Heart left ventricle (tissue), 13 donors: ENCODE measurements at regions not wholly inside any gene's neighbourhood (a gene's known extent, or its start where the extent isn't known, plus 50 kb on each side); places are given as distances from the start of the nearest gene placed in this dataset.

ENCODE experiments used
- POLR2A ChIP-seq, 2 donors: fragments of 450-650 bp; IDR thresholded peaks; one replicate each; pipeline ENCODE4 v1.6.1; 2017; ENCODE audit warnings: antibody characterized with exemption in 2 of 2, mild to moderate bottlenecking in 2 of 2, moderate library complexity in 2 of 2
- TF ChIP-seq, protein P1 (sequence below), 12 donors: fragments of 200-600 bp; sonication (generic) in 4 of 12; IDR thresholded peaks; one replicate each; pipeline versions ENCODE4 v1.5.0 to v1.8.0; 2018 to 2022; ENCODE audit warnings: antibody characterized with exemption in 12 of 12, mild to moderate bottlenecking in 5 of 12
- donor health status: ischemic (EF 13 %, LVEDD 7.1; RV severe dilation, severe dysfunction).
- donor health status: DM: no; HTN: yes; CAD: no.
- donor health status: DM: no; HTN: no; CAD: no.
- donor health status: ischemic (EF 25% LVEDD 6.9; RV normal size, moderate dysfunction).
- donor health status: ischemic (EF 25% LVEDD 5.7; RV mildly dilated, moderate dysfunction).
- donor health status: ischemic (EF 35%, LVEDD 5.7; RV mildly dilated, moderate dysfunction).
- donor health status: nonischemic (EF 11% LVEDD 7.7; RV severe dilation, severe dysfunction).
- donor health status: DM: yes; HTN: yes; CAD: no.
- donor health status: PGD.
- donor health status: ischemic (EF 29% LVEDD 5.4; RV normal size, mild dysfunction).
- donor health status: nonischemic (EF 23%, LVEDD 6.1; RV moderate dilation, normal function).

DNA sequence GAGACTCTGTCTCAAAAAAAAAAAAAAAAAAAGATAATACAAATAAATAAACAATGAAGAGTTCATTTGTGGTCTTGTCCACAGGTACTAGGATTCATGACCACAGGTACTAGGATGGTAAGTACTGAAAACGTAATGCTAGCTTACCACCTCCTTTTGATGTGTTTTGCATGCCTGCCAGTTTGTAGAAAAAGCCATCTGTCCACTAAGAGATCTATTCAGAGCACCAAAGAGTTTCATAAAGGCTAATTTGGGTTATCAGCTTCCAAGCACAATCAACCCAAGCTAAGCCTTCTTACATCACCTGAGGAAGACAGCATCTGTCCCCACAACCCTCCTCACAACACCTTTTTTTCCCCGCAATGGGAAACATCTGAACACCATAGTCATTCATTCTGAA, 477.2 kb downstream of the ZEB2 start:
- TF ChIP-seq, protein P1, sequence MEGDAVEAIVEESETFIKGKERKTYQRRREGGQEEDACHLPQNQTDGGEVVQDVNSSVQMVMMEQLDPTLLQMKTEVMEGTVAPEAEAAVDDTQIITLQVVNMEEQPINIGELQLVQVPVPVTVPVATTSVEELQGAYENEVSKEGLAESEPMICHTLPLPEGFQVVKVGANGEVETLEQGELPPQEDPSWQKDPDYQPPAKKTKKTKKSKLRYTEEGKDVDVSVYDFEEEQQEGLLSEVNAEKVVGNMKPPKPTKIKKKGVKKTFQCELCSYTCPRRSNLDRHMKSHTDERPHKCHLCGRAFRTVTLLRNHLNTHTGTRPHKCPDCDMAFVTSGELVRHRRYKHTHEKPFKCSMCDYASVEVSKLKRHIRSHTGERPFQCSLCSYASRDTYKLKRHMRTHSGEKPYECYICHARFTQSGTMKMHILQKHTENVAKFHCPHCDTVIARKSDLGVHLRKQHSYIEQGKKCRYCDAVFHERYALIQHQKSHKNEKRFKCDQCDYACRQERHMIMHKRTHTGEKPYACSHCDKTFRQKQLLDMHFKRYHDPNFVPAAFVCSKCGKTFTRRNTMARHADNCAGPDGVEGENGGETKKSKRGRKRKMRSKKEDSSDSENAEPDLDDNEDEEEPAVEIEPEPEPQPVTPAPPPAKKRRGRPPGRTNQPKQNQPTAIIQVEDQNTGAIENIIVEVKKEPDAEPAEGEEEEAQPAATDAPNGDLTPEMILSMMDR (IDR thresholded peaks at IDR 0.05), result no peak
- no peak for TF ChIP-seq POLR2A (IDR thresholded peaks at IDR 0.05)
